Activated CD4-positive, alpha-beta T cell treated with anti-CD3 and anti-CD28 coated beads, Interleukin-2, amount 50 U/mL, for 16 hours (primary cell): ENCODE measurements at regions not wholly inside any gene's neighbourhood (a gene's known extent, or its start where the extent isn't known, plus 50 kb on each side); places are given as distances from the start of the nearest gene placed in this dataset.
"Not testable (repeated sequence)": the region's sequence is repeated elsewhere in the genome, so short reads cannot be mapped to it uniquely, and the experiment has no call there.

Source experiments
- DNase-seq: peaks from one replicate; pipeline ENCODE4 v3.0.0-alpha.2; 2020

- no peak for DNase-seq
Observed at GRCh38 chr5:82886911-82887310, 190.3 kb downstream of the TMEM167A start.

- no peak for DNase-seq
Observed at GRCh38 chr5:82885627-82886389, 191.4 kb downstream of the TMEM167A start.

GRCh38 chr5:82884821-82885471 lies 192.2 kb downstream of the TMEM167A start:
- DNase-seq, result no peak

- no peak for DNase-seq
Observed at GRCh38 chr5:82882316-82882715, 194.9 kb downstream of the TMEM167A start.

GRCh38 chr5:82881571-82882174 lies 195.5 kb downstream of the TMEM167A start:
- DNase-seq, result peak; percentile 8

- DNase-seq, result no peak
Observed at GRCh38 chr5:82879089-82879488, 198.1 kb downstream of the TMEM167A start.

GRCh38 chr5:82873452-82873851 lies 203.7 kb downstream of the TMEM167A start:
- DNase-seq, result no peak

GRCh38 chr5:82872321-82873288 lies 204.6 kb downstream of the TMEM167A start:
- not testable (repeated sequence) for DNase-seq

- DNase-seq, result no peak
Observed at GRCh38 chr5:82865625-82866024, 211.6 kb downstream of the TMEM167A start.

GRCh38 chr5:82863266-82863665 lies 213.9 kb downstream of the TMEM167A start:
- DNase-seq, result no peak

- DNase-seq, result no peak
Observed at GRCh38 chr5:82862711-82863110, 214.5 kb downstream of the TMEM167A start.

- no peak for DNase-seq
Observed at GRCh38 chr5:82862261-82862660, 214.9 kb downstream of the TMEM167A start.

GRCh38 chr5:82861701-82862100 lies 215.5 kb downstream of the TMEM167A start:
- no peak for DNase-seq

- DNase-seq, result no peak
Observed at GRCh38 chr5:82859451-82860140, 217.6 kb downstream of the TMEM167A start.

- DNase-seq, result no peak
Observed at GRCh38 chr5:82858151-82859025, 218.8 kb downstream of the TMEM167A start.

- DNase-seq, result no peak
Observed at GRCh38 chr5:82855893-82856550, 221.2 kb downstream of the TMEM167A start.

- DNase-seq, result no peak
Observed at GRCh38 chr5:82854956-82855355, 222.2 kb downstream of the TMEM167A start.

- no peak for DNase-seq
Observed at GRCh38 chr5:82851471-82851870, 225.7 kb downstream of the TMEM167A start.

GRCh38 chr5:82850393-82850792 lies 226.8 kb downstream of the TMEM167A start:
- DNase-seq, result no peak

- DNase-seq, result no peak
Observed at GRCh38 chr5:82849885-82850284, 227.3 kb downstream of the TMEM167A start.

GRCh38 chr5:82847562-82847961 lies 229.6 kb downstream of the TMEM167A start:
- DNase-seq, result no peak
